KMS-11 (cell line): ENCODE measurements at regions not wholly inside any gene's neighbourhood (a gene's known extent, or its start where the extent isn't known, plus 50 kb on each side); places are given as distances from the start of the nearest gene placed in this dataset.

Source experiments
- H2AFZ ChIP-seq: fragments of 200-600 bp; sonication (generic); 2 replicates; pipeline ENCODE4 v1.6.1; 2016; ENCODE audit warnings: antibody characterized with exemption, mixed run types, low read depth
- H3K27ac ChIP-seq: fragments of 200-600 bp; sonication (generic); 2 replicates; pipeline ENCODE4 v1.6.1; 2016; ENCODE audit warnings: mild to moderate bottlenecking, mixed run types
- H3K27me3 ChIP-seq: fragments of 200-600 bp; sonication (generic); 2 replicates; pipeline ENCODE4 v1.6.1; 2017; ENCODE audit warnings: mild to moderate bottlenecking, low read depth, mixed run types, moderate library complexity; ENCODE audit not compliant: insufficient read depth
- H3K36me3 ChIP-seq: fragments of 200-600 bp; sonication (generic); 2 replicates; pipeline ENCODE4 v1.6.1; 2017; ENCODE audit warnings: mild to moderate bottlenecking, mixed run types; ENCODE audit not compliant: insufficient read depth
- H3K4me1 ChIP-seq: fragments of 200-600 bp; sonication (generic); 2 replicates; pipeline ENCODE4 v1.6.1; 2016; ENCODE audit warnings: mild to moderate bottlenecking, low read depth, mixed run types; ENCODE audit not compliant: poor library complexity, severe bottlenecking
- H3K4me2 ChIP-seq: fragments of 200-600 bp; sonication (generic); 2 replicates; pipeline ENCODE4 v1.7.0; 2016; ENCODE audit warnings: mild to moderate bottlenecking, mixed run types
- H3K4me3 ChIP-seq: fragments of 200-600 bp; sonication (generic); IDR thresholded peaks from 2 replicates; pipeline ENCODE4 v1.6.1; 2017; ENCODE audit warnings: low read depth, low read length, mixed read lengths; ENCODE audit not compliant: insufficient read depth
- H3K79me2 ChIP-seq: fragments of 200-600 bp; sonication (generic); 2 replicates; pipeline ENCODE4 v1.6.1; 2016; ENCODE audit warnings: low read depth, mixed run types; ENCODE audit not compliant: insufficient read depth
- H3K9ac ChIP-seq: fragments of 200-600 bp; sonication (generic); 2 replicates; pipeline ENCODE4 v1.6.1; 2016; ENCODE audit warnings: mild to moderate bottlenecking, mixed run types
- H4K20me1 ChIP-seq: fragments of 200-600 bp; sonication (generic); 2 replicates; pipeline ENCODE4 v1.6.1; 2016; ENCODE audit warnings: mild to moderate bottlenecking, mixed run types; ENCODE audit not compliant: insufficient read depth
- CTCF ChIP-seq: fragments of 200-600 bp; sonication (generic); conservative IDR thresholded peaks from 2 replicates; pipeline ENCODE4 v1.6.1; 2017; ENCODE audit warnings: low read depth, mild to moderate bottlenecking, antibody characterized with exemption, low read length, moderate library complexity, mixed read lengths

- Histone ChIP-seq H3K79me2 (no peaks in the 10 kb centered on the region), H4K20me1 (no peaks in the 10 kb centered on the region), H2AFZ (no peak overlapping the region), H3K27ac (no peak overlapping the region), H3K4me2 (no peak overlapping the region), H3K4me3 (no peak overlapping the region), H3K27me3 (no peaks in the 10 kb centered on the region), H3K36me3 (no peaks in the 10 kb centered on the region), H3K9ac (no peak overlapping the region), H3K4me1 (no peaks in the 10 kb centered on the region)
- no peak for TF ChIP-seq CTCF
These were observed 172.5 kb downstream of the POU4F1 start for GRCh38 chr13:78430811-78431210.

- Histone ChIP-seq H3K4me2 (no peak overlapping the region), H3K27me3 (no peaks in the 10 kb centered on the region), H3K79me2 (no peaks in the 10 kb centered on the region), H2AFZ (no peak overlapping the region), H4K20me1 (no peaks in the 10 kb centered on the region), H3K9ac (no peak overlapping the region), H3K4me3 (no peak overlapping the region), H3K27ac (no peak overlapping the region), H3K36me3 (no peaks in the 10 kb centered on the region), H3K4me1 (no peaks in the 10 kb centered on the region)
- no peak for TF ChIP-seq CTCF
These were observed 173.1 kb downstream of the POU4F1 start for GRCh38 chr13:78430166-78430791.

GRCh38 chr13:78428646-78429045 lies 174.7 kb downstream of the POU4F1 start:
- no peak overlapping the region for H3K4me3 ChIP-seq
- no peak overlapping the region for H3K4me2 ChIP-seq
- H4K20me1 ChIP-seq, result no peaks in the 10 kb centered on the region
- TF ChIP-seq CTCF, result no peak
- no peak overlapping the region for H3K9ac ChIP-seq
- no peak overlapping the region for H2AFZ ChIP-seq
- no peaks in the 10 kb centered on the region for H3K36me3 ChIP-seq
- no peaks in the 10 kb centered on the region for H3K27me3 ChIP-seq
- H3K27ac ChIP-seq, result no peak overlapping the region
- H3K4me1 ChIP-seq, result no peaks in the 10 kb centered on the region
- no peaks in the 10 kb centered on the region for H3K79me2 ChIP-seq

- Histone ChIP-seq H3K4me3 (no peak overlapping the region), H2AFZ (no peak overlapping the region), H3K4me2 (no peak overlapping the region), H3K4me1 (no peaks in the 10 kb centered on the region), H3K27ac (no peak overlapping the region), H3K9ac (no peak overlapping the region), H3K36me3 (no peaks in the 10 kb centered on the region), H4K20me1 (no peaks in the 10 kb centered on the region), H3K27me3 (no peaks in the 10 kb centered on the region), H3K79me2 (no peaks in the 10 kb centered on the region)
- no peak for TF ChIP-seq CTCF
These were observed 177.2 kb downstream of the POU4F1 start for GRCh38 chr13:78426183-78426582.
